ENCODE measurements at regions not wholly inside any gene's neighbourhood (a gene's known extent, or its start where the extent isn't known, plus 50 kb on each side); places are given as distances from the start of the nearest gene placed in this dataset.

- TF ChIP-seq EZH2 (IDR thresholded peaks at IDR 0.05; ENCODE audit: insufficient read depth, poor library complexity, severe bottlenecking) (no peak), EZH2phosphoT487 (IDR thresholded peaks at IDR 0.05; ENCODE audit: insufficient read depth, low read depth) (no peak)
Measured at GRCh38 chr5:32909207-32909606, 198.1 kb downstream of the NPR3 start.
